PFSK-1 (cell line): ENCODE measurements at regions not wholly inside any gene's neighbourhood (a gene's known extent, or its start where the extent isn't known, plus 50 kb on each side); places are given as distances from the start of the nearest gene placed in this dataset.

Source experiments
- POLR2AphosphoS5 ChIP-seq: IDR thresholded peaks from 2 replicates; pipeline ENCODE4 v1.6.1; 2012; ENCODE audit warnings: low read depth, mild to moderate bottlenecking, control low read depth, low read length, moderate library complexity
- SIN3A ChIP-seq: IDR thresholded peaks from 2 replicates; pipeline ENCODE4 v1.6.1; 2012; ENCODE audit warnings: mild to moderate bottlenecking, low read length, moderate library complexity, borderline replicate concordance; ENCODE audit not compliant: insufficient read depth

DNA sequence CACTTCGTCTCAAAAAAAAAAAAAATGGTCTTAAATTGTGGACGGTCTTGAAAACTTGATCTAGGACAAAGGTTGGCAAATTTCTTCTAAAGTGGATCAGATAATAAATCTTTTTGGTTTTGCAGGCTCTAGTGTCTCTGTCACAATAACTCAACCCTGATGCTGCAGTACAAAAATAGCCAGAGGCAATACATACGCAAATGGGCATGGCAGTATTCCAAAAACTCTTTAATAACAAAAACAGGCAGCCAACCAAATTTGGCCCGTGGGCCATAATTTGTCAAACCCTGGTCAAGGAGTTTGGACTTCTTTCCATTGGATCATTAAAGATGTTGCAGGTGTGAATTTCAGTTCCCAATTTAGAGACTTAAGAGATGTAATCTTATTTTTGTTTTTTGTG is 93.5 kb upstream of the MRI1 start:
- no peak for TF ChIP-seq SIN3A
- no peak for TF ChIP-seq POLR2AphosphoS5
